IPS-18a (cell line): ENCODE measurements at regions not wholly inside any gene's neighbourhood (a gene's known extent, or its start where the extent isn't known, plus 50 kb on each side); places are given as distances from the start of the nearest gene placed in this dataset.
"Not testable (repeated sequence)": the region's sequence is repeated elsewhere in the genome, so short reads cannot be mapped to it uniquely, and the experiment has no call there.

Experiments used
- H3K27ac ChIP-seq: one replicate; pipeline ENCODE4 v1.5.1; 2013; ENCODE audit warnings: low read length
- H3K27me3 ChIP-seq: one replicate; pipeline ENCODE4 v1.6.1; 2013; ENCODE audit warnings: mild to moderate bottlenecking, low read length; ENCODE audit not compliant: control insufficient read depth, insufficient read depth
- H3K36me3 ChIP-seq: one replicate; pipeline ENCODE4 v1.6.1; 2013; ENCODE audit warnings: low read depth, low read length; ENCODE audit not compliant: control insufficient read depth
- H3K4me1 ChIP-seq: one replicate; pipeline ENCODE4 v1.6.1; 2013; ENCODE audit warnings: low read depth, low read length; ENCODE audit not compliant: control insufficient read depth
- H3K4me3 ChIP-seq: one replicate; pipeline ENCODE4 v1.5.1; 2013; ENCODE audit warnings: low read length
- H3K9ac ChIP-seq: one replicate; pipeline ENCODE4 v1.6.1; 2013; ENCODE audit warnings: mild to moderate bottlenecking, low read length, moderate library complexity
- H3K9me3 ChIP-seq: one replicate; pipeline ENCODE4 v1.6.1; 2013; ENCODE audit warnings: low read depth, low read length; ENCODE audit not compliant: control insufficient read depth

DNA sequence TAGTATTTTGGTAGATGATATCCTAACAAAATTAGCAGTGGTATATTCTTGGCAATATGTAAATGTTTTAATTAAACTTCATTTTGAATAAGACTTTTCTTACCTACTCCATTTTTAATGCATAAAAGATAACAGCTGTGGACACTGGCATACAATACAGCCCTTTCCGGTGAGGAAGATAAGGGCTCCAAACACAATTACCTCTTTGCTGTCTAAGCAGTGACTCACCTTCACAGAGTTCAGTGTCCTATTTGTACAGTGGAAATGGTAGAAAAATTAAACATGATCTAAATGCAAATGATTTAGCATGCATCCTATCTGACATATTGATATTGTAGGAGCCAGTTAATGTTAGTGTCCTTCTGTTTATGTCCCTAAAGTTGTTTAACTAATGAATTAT, 969.4 kb downstream of the PLOD2 start:
- H3K27me3 ChIP-seq = no peaks in the 10 kb centered on the region
- peaks cover 7% of the 10 kb centered on the region for H3K4me1 ChIP-seq
- H3K9ac ChIP-seq = no peak overlapping the region
- H3K27ac ChIP-seq = no peak overlapping the region
- H3K4me3 ChIP-seq = no peak overlapping the region
- no peaks in the 10 kb centered on the region for H3K36me3 ChIP-seq
- H3K9me3 ChIP-seq = no peaks in the 10 kb centered on the region

DNA sequence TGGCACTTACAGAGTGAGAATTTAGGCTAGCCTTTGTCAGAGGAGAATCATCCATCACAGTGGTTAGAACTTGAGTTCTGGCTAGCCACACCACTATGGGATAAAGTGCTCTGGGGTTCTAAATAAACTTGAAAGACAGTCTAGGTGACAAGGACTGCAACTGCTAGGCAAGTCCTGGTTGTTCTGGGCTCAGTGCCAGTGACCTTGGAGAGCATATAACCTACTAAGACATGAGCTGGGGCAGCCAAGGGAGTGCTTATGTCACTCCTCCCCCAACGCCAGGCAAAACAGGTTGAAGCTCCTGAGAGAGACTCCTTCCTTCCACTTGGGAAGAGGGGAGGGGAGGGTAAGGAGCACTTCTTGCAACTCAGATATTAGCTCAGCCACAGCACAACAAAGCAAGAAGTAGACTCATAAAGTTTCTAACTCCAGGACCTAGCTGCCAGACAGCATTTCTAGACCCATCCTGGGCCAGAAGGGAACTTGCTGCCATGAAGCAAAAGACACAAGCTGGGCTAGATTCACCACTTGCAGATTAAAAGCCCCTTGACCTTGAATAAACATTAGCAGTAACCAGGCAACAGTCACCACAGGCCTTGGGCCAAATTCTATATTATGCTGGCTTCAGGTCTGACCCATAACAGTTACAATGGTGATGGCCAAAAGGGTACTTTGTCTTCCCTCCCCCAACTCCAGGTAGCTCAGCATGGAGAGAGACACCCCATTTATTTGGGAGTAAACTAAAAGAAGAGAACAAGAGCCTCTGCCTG, 963.7 kb downstream of the PLOD2 start:
- H3K27me3 ChIP-seq = no peaks in the 10 kb centered on the region
- H3K4me1 ChIP-seq = no peaks in the 10 kb centered on the region
- H3K9ac ChIP-seq = no peak overlapping the region
- no peaks in the 10 kb centered on the region for H3K36me3 ChIP-seq
- H3K27ac ChIP-seq = no peak overlapping the region
- peaks cover 3% of the 10 kb centered on the region for H3K9me3 ChIP-seq
- H3K4me3 ChIP-seq = no peak overlapping the region

DNA sequence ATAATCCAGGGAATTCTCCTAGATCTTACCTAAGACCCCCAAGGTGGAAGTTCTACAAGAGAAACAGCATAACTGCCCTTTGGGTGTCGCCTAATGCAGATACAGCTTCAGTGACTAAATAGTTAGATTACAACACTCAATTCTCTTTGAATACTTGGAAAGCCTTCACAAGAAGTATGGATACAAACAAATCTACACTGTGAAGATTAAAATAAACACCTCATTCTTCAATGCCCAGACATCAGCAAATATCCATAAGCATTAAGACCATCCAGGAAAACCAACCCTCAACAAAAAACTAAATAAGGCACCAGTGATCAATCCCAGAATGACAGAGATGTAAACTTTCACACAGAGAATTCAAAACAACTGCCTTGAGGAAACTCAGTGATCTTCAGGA, 963.2 kb downstream of the PLOD2 start:
- H3K27me3 ChIP-seq = no peaks in the 10 kb centered on the region
- no peak overlapping the region for H3K4me3 ChIP-seq
- no peaks in the 10 kb centered on the region for H3K36me3 ChIP-seq
- peaks cover 3% of the 10 kb centered on the region for H3K9me3 ChIP-seq
- H3K27ac ChIP-seq = no peak overlapping the region
- no peaks in the 10 kb centered on the region for H3K4me1 ChIP-seq
- H3K9ac ChIP-seq = no peak overlapping the region

DNA sequence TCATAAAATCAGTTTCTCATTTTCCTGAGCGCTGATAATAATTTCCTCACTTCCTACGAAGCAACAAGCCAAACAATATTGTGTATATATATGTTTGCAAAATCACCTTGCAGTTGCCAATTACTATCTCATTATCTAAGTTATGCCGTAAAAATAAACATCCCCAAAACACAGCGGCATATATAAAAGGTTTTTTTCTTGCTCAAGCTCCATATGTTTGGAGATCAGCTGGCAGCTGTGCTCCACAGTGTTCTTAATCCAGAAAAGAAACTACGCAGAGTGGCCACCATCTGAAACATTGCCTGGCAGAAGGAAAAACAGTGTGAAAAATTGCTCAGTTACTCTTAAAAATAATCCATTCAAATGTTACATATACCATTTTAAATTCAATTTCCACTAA, 951.4 kb downstream of the PLOD2 start:
- no peaks in the 10 kb centered on the region for H3K4me1 ChIP-seq
- no peaks in the 10 kb centered on the region for H3K9me3 ChIP-seq
- no peak overlapping the region for H3K27ac ChIP-seq
- no peak overlapping the region for H3K4me3 ChIP-seq
- H3K27me3 ChIP-seq = no peaks in the 10 kb centered on the region
- H3K36me3 ChIP-seq = no peaks in the 10 kb centered on the region
- H3K9ac ChIP-seq = no peak overlapping the region

DNA sequence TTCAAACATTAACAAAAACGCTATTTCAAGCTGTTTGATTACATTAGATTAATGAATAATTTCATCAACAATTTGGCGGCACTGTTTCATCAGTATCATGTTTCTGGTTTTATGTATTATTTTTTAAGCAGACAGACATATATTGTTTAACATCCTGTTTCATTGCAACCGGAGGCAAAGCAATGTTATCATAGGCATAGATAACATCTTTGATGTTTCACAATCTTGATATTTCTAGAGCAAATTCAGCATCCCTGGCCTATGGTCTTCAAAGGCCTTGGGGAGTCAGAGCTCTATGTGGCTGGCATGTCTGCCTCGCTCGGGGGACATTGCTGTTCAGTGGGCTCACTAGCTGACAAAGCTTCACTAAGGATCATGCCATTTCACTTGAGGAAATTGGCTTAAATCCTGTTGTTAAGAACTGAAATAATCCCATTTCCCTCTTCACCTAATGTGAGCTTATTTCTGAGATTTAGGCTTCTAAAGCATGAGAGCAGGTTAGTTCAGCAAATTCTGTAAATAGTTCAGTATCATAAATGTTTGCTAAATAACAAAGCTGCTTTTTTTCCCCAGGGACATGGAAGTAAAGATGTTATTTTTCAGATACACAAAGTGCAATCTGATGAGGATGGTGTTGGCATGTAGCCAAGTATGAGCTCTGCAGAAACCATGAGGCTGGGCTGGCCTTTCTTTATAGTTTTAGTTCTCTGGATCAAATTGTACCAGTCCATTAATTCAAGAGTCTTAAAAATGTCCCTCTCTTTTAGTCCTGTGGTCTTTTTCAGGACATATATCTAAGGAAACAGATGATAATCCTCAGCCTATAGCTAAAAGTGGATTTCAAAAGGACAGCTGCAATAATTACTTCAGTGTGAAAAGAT, 941.4 kb downstream of the PLOD2 start:
- Histone ChIP-seq H3K27me3 (no peaks in the 10 kb centered on the region), H3K4me3 (no peak overlapping the region), H3K9me3 (no peaks in the 10 kb centered on the region), H3K4me1 (no peaks in the 10 kb centered on the region), H3K36me3 (no peaks in the 10 kb centered on the region), H3K9ac (no peak overlapping the region), H3K27ac (no peak overlapping the region)

DNA sequence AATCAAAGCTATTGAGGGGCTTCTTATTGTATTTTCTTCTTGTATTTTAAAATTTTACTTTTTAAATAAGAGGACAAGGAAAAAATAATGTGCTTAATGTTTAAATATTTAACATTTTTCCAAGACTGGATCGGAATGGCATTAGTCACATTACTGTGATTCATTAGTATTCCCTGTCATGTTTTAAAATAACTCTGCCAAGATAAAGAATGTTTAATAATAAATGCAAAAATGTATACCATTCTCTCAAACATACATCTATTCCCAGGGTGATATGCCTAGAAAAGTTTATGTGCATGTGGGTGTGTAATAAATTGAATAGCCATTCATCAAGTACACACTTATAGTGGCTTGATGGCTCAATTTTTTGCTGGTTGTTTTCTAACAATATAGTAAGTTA, 936.1 kb downstream of the PLOD2 start:
- H3K27ac ChIP-seq = no peak overlapping the region
- H3K4me3 ChIP-seq = no peak overlapping the region
- H3K9ac ChIP-seq = no peak overlapping the region
- no peaks in the 10 kb centered on the region for H3K27me3 ChIP-seq
- H3K9me3 ChIP-seq = no peaks in the 10 kb centered on the region
- H3K36me3 ChIP-seq = no peaks in the 10 kb centered on the region
- no peaks in the 10 kb centered on the region for H3K4me1 ChIP-seq

DNA sequence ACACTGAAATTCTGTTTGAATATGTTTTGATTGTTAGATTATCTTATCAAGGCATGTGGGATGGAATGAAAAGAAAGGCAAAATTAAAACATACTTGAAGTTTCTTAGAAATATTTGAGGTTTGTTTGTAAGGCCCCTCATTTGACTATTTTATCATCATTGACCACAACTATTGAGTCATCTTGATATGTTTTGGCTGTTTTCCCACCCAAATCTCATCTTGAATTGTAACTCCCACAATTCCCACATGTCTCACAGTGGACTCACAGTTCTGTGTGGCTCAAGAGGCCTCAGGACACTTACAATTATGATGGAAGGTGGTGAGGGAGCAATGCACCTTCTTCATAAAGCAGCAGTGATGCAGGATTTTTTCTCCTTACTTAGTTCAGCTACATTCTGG, 917.1 kb downstream of the PLOD2 start:
- Histone ChIP-seq H3K4me3 (no peak overlapping the region), H3K36me3 (no peaks in the 10 kb centered on the region), H3K4me1 (no peaks in the 10 kb centered on the region), H3K27ac (no peak overlapping the region), H3K9ac (no peak overlapping the region), H3K27me3 (no peaks in the 10 kb centered on the region), H3K9me3 (no peaks in the 10 kb centered on the region)

DNA sequence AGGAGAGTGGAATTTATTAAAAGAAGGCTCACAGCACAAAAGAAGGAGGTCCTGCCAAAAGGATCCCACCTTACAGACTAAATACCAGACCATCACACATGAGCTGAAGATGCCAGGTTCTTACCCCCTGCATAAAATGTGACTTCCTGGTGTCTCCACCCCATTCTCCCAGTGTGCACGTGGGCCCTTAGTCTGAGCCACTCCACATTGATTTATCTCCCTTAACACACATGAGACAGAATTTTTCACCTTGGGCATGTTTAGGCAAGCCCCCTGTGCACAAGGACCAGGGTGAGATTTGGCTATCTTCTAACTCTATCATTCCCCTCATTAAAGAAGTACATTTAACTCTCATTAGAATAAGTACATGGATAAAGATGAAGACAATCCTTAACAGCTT, 916.7 kb downstream of the PLOD2 start:
- Histone ChIP-seq H3K4me3 (no peak overlapping the region), H3K9ac (no peak overlapping the region), H3K4me1 (no peaks in the 10 kb centered on the region), H3K27ac (no peak overlapping the region), H3K27me3 (no peaks in the 10 kb centered on the region), H3K36me3 (no peaks in the 10 kb centered on the region), H3K9me3 (no peaks in the 10 kb centered on the region)

DNA sequence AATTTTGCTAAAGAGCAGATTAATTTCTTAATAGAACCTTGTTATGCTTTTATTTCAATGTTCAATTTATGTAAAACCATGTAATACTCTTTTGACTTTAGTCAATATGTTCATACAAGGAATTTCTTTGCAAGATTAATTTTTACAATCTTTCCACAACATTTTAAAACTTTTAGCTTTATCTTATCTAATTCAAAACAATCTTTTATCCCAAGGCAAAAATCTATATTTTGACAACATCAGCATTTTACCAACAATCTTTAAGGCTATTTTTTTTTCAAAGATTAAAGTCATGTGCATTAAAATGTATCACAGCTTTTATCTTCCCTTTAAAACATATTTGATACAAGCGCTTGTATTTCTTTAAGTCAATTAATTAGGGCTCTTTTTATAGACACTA, 914.7 kb downstream of the PLOD2 start:
- no peak overlapping the region for H3K27ac ChIP-seq
- H3K36me3 ChIP-seq = no peaks in the 10 kb centered on the region
- no peaks in the 10 kb centered on the region for H3K4me1 ChIP-seq
- no peaks in the 10 kb centered on the region for H3K27me3 ChIP-seq
- H3K9ac ChIP-seq = no peak overlapping the region
- H3K4me3 ChIP-seq = no peak overlapping the region
- no peaks in the 10 kb centered on the region for H3K9me3 ChIP-seq

DNA sequence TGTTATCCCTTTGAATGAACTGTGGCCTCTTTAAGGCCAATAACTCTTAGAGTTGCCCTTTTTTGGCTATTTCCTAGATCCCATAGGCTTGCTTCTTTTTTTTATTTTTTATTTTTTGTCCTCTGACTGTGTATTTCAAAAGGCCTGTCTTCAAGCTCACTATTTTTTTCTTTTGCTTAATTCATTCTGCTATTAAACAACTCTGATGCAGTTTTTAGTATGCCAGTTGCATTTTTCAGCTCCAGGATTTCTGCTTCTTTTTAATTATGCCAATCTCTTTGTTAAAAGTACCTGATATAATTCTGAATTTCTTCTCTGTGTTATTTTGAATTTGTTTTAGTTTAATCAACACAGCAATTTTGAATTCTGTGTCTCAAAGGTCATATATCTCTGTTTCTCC, 912.1 kb downstream of the PLOD2 start:
- Histone ChIP-seq H3K27me3 (no peaks in the 10 kb centered on the region), H3K4me3 (no peak overlapping the region), H3K9ac (no peak overlapping the region), H3K4me1 (no peaks in the 10 kb centered on the region), H3K27ac (no peak overlapping the region), H3K36me3 (no peaks in the 10 kb centered on the region), H3K9me3 (no peaks in the 10 kb centered on the region)

DNA sequence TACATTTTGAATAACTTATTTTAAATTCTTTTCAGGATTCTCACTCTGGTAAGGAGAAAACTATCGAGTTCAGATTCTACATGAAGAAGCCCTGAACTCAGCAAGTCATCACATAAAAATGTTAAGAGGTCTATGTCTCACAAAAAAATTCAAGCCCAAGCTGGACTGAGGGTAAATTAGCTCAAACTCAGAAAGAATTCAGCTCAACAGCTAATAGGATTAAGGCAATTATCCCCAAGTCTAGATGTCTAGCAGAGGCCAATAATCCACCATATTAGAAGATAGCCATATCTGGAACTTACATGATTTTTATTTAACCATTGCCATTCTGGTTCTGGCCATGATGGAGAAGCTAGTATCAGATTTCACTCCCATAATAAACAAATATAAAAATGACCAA, 909.7 kb downstream of the PLOD2 start:
- Histone ChIP-seq H3K9me3 (no peaks in the 10 kb centered on the region), H3K9ac (no peak overlapping the region), H3K4me3 (no peak overlapping the region), H3K27me3 (no peaks in the 10 kb centered on the region), H3K36me3 (no peaks in the 10 kb centered on the region), H3K4me1 (no peaks in the 10 kb centered on the region), H3K27ac (no peak overlapping the region)

DNA sequence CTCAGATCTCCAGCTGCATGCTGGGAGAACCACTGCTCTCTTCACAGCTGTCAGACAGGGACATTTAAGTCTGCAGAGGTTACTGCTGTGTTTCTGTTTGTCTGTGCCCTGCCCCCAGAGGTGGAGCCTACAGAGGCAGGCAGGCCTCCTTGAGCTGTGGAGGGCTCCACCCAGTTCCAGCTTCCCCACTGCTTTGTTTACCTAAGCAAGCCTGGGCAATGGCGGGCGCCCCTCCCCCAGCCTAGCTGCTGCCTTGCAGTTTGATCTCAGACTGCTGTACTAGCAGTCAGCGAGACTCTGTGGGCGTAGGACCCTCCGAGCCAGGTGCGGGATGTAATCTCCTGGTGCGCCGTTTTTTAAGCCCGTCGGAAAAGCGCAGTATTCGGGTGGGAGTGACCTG, 903.0 kb downstream of the PLOD2 start:
- not testable (repeated sequence) for H3K9me3 ChIP-seq, H3K36me3 ChIP-seq, H3K9ac ChIP-seq, H3K27me3 ChIP-seq, H3K27ac ChIP-seq, H3K4me1 ChIP-seq, H3K4me3 ChIP-seq
